ENCODE measurements at regions not wholly inside any gene's neighbourhood (a gene's known extent, or its start where the extent isn't known, plus 50 kb on each side); places are given as distances from the start of the nearest gene placed in this dataset.

- no peak for DNase-seq (ENCODE audit: low spot score)
- CTCF ChIA-PET = no interaction called here
Observed at GRCh38 chr3:147305533-147306250, 100.7 kb downstream of the ZIC4 start.

DNA sequence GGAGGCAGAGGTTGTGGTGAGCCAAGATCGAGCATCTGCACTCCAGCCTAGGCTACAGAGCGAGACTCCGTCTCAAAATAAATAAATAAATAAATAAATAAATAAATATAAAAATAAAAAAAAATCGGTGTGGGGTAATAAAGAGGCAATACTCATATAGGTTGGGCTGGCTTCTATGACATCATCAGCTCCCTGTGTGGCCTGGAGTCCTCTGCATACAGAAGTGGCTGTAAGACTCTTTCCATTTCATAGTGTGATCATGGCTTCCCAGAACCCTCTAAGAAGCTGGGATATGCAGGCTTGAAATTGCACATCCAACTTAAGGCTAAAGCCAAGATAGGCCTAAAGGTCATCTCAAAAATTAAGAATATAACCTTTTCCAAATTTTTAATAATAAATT lies 101.6 kb downstream of the ZIC4 start:
- no peak for ATAC-seq
- no peaks in the 10 kb centered on the region for H3K36me3 Mint-ChIP-seq

More at GRCh38 chr3:147305533-147306250, 100.7 kb downstream of the ZIC4 start:
- no peaks in the 10 kb centered on the region for H3K4me1 Mint-ChIP-seq
- no peaks in the 10 kb centered on the region for H3K9me3 Mint-ChIP-seq
- POLR2A ChIA-PET = no interaction called here
- ATAC-seq = no peak
- no peaks in the 10 kb centered on the region for H3K27me3 Mint-ChIP-seq (ENCODE audit: low read depth)
- no peak for TF ChIP-seq HMGA2 (CRISPR knock-in tag; IDR thresholded peaks at IDR 0.05)
- TF ChIP-seq CBFB (CRISPR knock-in tag; IDR thresholded peaks at IDR 0.05; ENCODE audit: low read depth) = no peak
- TF ChIP-seq OVOL2 (CRISPR knock-in tag; IDR thresholded peaks at IDR 0.05; ENCODE audit: borderline replicate concordance) = no peak
- no peak for TF ChIP-seq PREB (CRISPR knock-in tag; IDR thresholded peaks at IDR 0.05; ENCODE audit: borderline replicate concordance)
- TF ChIP-seq MYBL2 (CRISPR knock-in tag; IDR thresholded peaks at IDR 0.05) = no peak
- TF ChIP-seq FOXP4 (CRISPR knock-in tag; IDR thresholded peaks at IDR 0.05) = no peak
- no peak for TF ChIP-seq MXD4 (CRISPR knock-in tag; IDR thresholded peaks at IDR 0.05; ENCODE audit: borderline replicate concordance)
- TF ChIP-seq, protein P1, sequence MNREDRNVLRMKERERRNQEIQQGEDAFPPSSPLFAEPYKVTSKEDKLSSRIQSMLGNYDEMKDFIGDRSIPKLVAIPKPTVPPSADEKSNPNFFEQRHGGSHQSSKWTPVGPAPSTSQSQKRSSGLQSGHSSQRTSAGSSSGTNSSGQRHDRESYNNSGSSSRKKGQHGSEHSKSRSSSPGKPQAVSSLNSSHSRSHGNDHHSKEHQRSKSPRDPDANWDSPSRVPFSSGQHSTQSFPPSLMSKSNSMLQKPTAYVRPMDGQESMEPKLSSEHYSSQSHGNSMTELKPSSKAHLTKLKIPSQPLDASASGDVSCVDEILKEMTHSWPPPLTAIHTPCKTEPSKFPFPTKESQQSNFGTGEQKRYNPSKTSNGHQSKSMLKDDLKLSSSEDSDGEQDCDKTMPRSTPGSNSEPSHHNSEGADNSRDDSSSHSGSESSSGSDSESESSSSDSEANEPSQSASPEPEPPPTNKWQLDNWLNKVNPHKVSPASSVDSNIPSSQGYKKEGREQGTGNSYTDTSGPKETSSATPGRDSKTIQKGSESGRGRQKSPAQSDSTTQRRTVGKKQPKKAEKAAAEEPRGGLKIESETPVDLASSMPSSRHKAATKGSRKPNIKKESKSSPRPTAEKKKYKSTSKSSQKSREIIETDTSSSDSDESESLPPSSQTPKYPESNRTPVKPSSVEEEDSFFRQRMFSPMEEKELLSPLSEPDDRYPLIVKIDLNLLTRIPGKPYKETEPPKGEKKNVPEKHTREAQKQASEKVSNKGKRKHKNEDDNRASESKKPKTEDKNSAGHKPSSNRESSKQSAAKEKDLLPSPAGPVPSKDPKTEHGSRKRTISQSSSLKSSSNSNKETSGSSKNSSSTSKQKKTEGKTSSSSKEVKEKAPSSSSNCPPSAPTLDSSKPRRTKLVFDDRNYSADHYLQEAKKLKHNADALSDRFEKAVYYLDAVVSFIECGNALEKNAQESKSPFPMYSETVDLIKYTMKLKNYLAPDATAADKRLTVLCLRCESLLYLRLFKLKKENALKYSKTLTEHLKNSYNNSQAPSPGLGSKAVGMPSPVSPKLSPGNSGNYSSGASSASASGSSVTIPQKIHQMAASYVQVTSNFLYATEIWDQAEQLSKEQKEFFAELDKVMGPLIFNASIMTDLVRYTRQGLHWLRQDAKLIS (CRISPR knock-in tag; IDR thresholded peaks at IDR 0.05; ENCODE audit: borderline replicate concordance) = no peak
- TF ChIP-seq GABPB1 (CRISPR knock-in tag; IDR thresholded peaks at IDR 0.05) = no peak
- no peak for TF ChIP-seq ZNF232 (CRISPR knock-in tag; IDR thresholded peaks at IDR 0.05)
- no peak for TF ChIP-seq ERG (CRISPR knock-in tag; IDR thresholded peaks at IDR 0.05)
- TF ChIP-seq TP53 (CRISPR knock-in tag; IDR thresholded peaks at IDR 0.05) = no peak
- no peak for TF ChIP-seq ZNF219 (CRISPR knock-in tag; IDR thresholded peaks at IDR 0.05; ENCODE audit: borderline replicate concordance)
- H3K4me3 Mint-ChIP-seq = no peak overlapping the region
- H3K27ac Mint-ChIP-seq = no peak overlapping the region
- no peaks in the 10 kb centered on the region for H3K36me3 Mint-ChIP-seq

More for the DNA sequence above, 101.6 kb downstream of the ZIC4 start:
- H3K4me1 Mint-ChIP-seq = no peaks in the 10 kb centered on the region
- no peaks in the 10 kb centered on the region for H3K9me3 Mint-ChIP-seq
- POLR2A ChIA-PET = no interaction called here
- H3K27me3 Mint-ChIP-seq (ENCODE audit: low read depth) = no peaks in the 10 kb centered on the region
- no peak for DNase-seq (ENCODE audit: low spot score)
- CTCF ChIA-PET = no interaction called here
- no peak for TF ChIP-seq MYBL2 (CRISPR knock-in tag; IDR thresholded peaks at IDR 0.05)
- TF ChIP-seq SMAD3 (CRISPR knock-in tag; IDR thresholded peaks at IDR 0.05; ENCODE audit: borderline replicate concordance) = no peak
- TF ChIP-seq ATF2 (CRISPR knock-in tag; IDR thresholded peaks at IDR 0.05; ENCODE audit: borderline replicate concordance, low read depth) = no peak
- TF ChIP-seq FOXK1 (CRISPR knock-in tag; IDR thresholded peaks at IDR 0.05) = no peak
- TF ChIP-seq NFE2L1 (CRISPR knock-in tag; IDR thresholded peaks at IDR 0.05) = no peak
- no peak overlapping the region for H3K27ac Mint-ChIP-seq
- no peak overlapping the region for H3K4me3 Mint-ChIP-seq

All from WTC11 (cell line).